HG02973 (cell line): ENCODE measurements at regions not wholly inside any gene's neighbourhood (a gene's known extent, or its start where the extent isn't known, plus 50 kb on each side); places are given as distances from the start of the nearest gene placed in this dataset.
"Not testable (repeated sequence)": the region's sequence is repeated elsewhere in the genome, so short reads cannot be mapped to it uniquely, and the experiment has no call there.

ENCODE experiments used
- ATAC-seq: cut with Tn5 transposase; IDR thresholded peaks from one replicate; pipeline ENCODE4 v1.9.1; 2021; ENCODE audit warnings: moderate library complexity; ENCODE audit not compliant: unreplicated experiment

DNA sequence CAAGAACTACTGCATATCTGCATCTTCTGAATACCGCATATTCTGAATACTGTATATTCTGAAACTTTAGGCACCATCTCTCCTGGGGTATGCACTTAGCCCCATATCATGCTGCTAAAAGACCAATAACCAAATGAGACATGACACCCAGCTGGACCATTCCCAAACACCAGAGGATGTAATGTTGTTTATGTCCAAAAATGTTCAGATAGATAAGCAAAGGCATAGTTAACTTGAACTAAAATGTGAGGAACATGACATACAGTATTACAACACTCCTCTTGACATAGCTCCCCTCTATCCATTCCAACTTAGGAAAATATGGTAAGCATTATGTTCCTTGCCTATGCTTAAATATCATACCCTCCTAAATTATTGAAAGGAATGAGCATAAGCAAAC, 127.3 kb downstream of the TENT5A start:
- ATAC-seq: no peak

DNA sequence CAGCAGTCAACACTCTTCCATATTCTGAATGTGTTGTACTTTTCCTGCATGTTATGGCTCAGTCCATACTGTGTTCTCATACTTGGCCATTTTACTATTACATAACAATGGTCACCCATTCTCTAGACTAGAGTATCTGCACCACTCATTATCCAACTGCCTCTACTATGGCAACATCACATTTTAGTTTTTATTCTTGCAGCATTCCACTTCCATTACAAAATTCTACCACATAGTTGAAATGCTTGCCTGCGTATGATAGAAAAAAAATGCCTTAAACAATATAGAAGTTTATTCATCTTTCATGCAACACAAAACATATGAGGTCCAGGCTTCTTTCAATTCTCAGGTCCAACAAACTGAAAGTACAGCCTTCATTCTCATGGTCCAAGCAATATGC, 128.0 kb downstream of the TENT5A start:
- ATAC-seq: no peak

DNA sequence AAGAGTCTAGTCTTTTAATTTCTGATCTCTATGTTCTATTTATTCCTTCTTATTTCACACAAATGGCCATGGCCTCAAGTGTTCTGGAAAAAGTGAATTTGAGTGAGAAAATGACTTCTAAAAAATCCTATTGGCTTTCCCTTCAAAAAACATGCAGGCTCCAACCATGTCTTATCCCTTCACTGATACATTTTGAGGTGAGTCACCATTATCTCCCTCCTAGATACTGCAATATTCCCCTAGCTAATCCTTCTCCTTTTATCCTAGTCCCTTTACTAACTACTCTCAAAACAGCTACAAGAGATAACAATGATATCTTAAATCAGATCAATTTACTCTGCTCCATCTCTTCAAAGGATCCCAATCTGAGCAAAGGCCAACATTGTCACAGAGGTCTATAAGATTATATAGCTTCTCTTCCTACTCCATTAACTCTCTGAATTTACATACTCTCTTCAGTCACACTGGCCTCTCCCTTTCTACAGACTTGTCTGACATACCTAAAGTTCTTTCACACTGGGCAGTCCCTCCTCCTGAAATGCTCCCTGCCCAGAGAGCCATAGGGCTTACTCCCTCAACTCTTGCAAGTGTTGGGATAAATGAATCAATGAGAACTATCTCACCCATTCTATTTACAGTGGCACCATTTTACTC, 129.2 kb downstream of the TENT5A start:
- ATAC-seq: no peak

DNA sequence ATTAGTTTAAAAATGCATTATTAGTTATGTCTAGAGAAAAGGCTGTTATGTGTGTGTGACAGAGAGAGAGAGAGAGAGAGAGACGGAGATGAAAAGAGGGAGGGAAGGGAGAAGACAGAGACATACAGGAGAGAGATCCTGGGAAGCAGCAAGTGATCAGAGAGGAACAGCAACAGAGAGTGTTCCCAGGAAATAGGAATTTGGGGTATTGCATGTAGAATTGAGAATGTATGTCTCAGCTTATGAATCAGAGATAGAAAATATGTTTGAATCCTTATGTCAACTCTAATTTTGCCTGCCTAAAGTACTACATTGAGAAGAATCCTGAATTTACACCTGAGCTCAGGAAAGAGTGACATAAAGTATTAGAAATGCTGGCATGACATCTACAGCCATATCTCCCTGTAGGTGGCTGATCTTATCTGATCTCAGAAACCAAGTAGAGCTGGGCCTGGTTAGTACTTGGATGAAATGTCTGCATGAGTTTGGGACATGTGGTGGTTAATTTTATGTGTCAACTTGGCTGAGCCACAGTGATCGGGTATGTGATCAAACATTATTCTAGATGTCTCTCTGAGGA, 130.6 kb downstream of the TENT5A start:
- ATAC-seq: no peak

DNA sequence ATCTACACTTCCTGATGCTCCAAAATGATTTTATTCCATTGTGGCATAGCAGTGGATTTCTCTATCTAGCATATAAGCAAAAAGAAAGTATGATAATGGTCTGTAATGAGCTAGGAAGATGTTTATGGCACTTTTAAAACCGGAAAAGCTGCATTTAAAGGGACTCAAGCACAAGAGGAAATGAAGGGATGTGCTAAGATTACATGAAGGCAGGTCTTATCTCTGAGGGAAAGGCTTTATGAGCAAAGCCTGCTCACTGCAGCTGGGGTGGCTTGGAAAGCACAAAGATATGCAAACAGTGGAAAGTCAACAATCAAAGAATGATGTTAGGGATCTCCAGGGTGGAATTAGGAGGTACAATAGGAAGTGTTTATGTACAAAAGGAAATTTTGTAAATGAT, 138.2 kb downstream of the TENT5A start:
- no peak for ATAC-seq

DNA sequence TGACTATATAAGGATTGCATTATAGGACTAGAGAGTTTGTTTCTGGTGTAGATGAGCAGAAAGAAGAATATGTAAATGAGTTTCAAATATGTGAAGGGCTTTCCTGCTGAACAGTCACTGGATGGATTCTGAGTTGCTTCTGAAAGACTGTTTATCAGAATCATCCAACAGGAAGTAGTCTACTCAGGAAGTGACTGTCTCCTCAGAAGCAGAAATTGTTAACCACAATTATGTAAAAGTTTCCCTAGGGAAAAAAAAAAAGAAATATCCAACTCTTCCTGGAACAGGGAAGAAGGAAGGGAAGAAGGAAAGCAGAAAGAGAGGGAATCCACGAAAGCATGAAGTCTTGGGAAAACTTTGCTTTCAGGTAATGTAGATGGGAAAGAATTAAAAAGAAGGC, 138.9 kb downstream of the TENT5A start:
- ATAC-seq: no peak

DNA sequence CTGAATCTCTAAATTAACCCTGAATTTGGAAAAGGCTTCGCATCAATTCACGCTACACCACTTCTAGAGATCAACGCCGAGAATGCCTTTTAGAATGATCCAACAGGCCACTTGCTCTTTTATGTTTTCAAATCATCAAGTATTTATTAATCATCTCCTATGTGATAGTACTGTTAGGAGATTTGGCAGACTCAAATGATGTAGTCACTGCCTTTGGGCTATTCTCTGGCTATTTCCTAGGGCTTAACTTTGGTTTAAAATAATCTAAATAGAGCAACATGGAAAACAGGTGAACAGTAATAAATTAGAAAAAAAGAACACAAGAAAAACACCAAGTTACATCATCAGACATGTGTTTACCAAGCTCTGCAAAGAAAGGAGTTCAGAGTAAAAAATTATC, 140.3 kb downstream of the TENT5A start:
- ATAC-seq: no peak

DNA sequence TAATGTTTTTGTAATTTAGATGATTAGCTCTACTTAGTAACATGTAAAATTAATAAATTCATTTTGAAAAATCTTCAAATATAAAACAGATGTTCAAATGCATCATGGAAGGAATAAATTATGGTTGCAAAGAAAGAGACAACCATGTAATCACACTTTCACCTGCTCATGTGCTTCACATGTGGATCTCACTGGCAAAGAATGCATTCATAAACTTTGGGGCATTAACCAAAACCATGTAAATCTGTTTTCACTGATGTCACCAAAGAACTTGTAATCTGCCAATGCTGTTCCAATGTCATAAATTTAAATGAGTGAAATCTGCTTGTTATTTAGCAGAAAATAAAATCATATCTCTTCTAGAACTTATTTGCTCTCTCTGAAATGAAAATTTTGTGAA, 142.7 kb downstream of the TENT5A start:
- ATAC-seq: no peak

DNA sequence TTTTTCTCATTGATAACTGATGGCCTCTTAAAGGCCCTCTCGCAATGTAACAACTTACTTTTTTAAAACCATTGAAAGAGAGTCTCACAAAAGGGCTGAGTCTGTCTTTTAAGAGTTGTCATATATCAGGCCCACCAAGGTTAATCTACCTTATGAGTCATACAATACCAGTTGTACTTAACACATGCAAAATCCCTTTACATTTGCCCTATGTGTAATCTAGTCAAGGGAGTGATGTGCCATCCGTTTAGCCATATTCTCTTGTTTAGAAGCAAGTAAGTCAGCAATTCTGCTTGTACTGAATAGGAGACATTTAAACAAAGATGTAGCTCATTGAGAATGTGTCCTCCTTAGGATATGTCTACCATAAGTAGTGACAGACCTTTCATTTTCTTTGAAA, 143.7 kb downstream of the TENT5A start:
- no peak for ATAC-seq

DNA sequence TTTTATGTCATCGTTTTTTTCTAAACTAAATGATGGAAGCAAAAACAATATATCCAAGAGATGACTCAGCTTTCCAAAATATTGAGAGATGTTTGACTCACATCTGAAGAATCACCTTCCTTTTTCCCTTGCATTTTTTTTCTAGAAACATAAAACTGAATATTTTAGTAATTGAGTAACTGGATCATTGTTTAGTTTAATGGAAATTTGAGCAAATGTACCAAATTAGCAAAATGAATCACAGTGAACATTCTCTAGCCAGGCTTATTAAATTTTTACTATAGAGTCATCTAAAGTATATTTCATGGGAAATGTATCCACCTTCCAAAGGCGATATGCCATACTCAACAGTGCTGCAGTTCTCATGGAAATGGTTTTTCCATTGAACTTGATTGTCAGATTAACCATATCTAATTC, 145.5 kb downstream of the TENT5A start:
- no peak for ATAC-seq

DNA sequence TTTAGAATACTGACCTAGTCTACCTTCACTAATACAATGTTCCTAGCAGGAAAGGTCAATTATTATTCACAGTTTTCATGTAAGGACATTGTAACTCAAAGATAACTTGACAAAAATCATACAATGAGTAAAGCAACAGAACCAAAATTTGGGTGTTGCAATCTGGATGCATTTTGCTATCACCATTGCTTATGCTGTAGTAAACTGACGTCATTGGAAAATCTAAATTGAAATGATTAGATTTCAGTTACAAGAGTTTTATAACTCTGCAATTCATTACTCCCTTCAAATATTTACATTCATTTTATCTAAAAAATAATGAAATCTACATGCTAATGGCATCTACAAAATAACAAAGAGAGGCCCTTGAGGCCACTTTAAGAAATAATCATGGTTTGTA, 147.0 kb downstream of the TENT5A start:
- no peak for ATAC-seq

DNA sequence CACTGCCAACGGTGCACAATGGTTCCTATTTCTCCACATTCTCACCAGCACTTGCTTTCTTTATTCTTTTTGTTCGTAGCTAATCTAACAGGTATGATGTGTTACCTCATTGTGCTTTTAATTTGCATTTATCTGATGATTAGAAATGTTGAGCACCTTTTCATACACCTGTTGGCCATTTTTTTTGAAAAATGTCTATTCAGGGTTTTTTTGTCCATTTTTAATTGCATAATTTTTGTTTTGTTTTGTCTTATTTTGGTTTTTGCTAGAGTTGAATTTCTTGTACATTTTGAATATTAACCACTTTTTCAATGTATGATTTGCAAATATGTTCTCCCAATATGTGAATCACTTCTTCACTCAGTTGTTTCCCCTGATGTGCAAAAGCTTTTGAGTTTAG, 150.6 kb downstream of the TENT5A start:
- no peak for ATAC-seq

DNA sequence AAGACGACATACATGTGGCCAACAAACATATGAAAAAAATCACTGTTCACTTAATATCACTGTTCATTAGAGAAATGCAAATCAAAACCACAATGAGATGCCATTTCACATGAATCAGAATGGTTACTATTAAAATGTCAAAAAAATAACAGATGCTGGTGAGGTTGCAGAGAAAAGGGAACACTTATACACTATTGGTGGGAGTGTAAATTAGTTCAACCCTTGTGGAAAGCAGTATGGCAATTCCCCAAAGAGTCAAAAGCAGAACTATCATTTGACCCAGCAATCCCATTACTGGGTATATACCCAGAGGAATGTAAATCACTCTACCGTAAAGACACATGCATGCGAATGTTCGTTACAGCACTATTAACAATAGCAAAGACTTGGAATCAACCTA, 152.0 kb downstream of the TENT5A start:
- ATAC-seq: not testable (repeated sequence)

DNA sequence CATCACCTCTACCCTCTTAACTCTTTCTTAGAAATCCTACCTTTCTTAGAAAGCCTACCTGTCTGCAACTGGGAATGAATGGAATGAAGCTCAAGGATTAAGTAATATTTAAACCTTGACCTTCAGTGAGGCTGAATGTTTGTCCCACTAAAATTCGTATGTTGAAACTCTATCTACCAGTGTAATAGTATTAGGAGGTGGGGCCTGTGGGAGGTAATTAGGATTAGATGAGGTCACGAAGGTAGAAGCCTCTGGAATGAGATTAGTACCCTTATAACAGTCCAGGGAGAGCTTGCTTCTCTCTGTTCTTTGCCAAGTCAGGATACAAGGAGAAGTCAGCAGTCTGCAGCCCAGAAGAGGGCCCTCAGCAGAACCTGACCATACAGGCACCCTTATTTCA, 158.0 kb downstream of the TENT5A start:
- no peak for ATAC-seq

DNA sequence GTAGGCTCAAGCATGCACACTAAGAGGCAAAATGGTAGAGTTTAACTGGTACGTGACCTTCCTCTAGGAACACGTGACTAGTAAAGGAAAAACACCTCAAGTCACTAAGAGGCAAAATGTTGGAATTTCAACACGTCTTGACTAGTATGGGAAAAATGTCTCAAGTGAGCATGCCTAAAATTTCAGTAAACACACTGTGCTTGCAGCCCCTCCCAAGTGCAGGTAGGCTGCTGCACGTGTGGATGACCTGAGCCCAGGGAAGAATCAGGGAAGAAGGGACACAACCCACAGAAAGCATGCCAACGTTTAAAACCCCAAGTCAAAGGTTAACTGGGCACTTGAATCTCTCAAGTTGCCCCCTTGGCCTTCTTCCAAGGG, 162.2 kb downstream of the TENT5A start:
- ATAC-seq: no peak

DNA sequence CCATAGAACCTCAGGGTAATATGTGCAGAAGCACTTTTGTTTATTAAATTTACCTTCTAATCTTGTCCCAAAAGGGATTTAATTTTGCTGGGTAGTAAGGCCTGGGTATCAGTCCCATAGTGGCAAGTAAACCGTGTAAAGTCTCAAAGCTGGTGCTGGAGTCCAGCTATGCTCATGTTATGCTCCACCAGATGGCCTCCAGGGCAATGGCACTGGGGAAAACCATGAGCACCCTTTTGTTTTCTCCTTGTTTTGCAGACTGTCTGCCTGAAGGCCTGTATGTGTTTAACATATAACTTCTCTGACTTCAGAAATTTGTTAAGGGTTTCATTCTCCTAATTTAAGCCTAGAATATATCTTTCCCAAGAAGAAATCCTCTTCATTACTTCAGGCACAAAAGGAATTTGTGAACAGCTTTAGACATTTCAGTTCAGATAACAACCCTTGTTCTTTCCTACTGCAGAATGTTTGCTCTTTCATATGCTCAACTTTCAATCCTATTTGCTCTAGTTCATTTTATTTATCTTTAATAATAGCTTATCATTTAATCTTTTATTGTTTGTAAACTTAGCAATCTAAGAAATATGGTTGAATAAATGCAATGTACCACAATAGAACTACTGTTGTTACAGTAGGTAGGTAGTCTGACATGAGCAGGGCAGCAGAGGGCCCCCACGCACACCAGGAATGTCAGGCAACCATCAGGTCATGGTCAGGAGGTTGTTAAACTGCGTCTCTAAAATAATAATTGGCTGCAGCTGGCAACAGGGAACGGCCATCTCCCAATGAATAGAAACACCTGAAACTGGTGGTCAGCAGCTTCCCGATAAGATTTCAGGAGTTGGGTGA, 162.8 kb downstream of the TENT5A start:
- no peak for ATAC-seq

DNA sequence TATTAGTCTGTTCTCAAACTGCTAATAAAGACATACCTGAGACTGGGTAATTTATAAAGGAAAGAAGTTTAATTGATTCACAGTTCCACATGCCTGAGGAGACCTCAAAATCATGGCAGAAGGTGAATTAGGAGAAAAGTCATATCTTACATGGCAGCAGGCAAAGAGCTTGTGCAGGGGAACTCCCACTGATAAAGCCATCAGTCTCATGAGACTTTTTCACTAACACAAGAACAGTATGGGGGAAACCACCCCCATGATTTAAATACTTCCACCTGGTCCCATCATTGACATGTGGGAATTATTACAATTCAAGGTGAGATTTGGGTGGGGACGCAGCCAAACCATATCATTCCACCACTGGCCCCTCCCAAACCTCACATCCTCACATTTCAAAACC, 166.8 kb downstream of the TENT5A start:
- ATAC-seq: not testable (repeated sequence)

DNA sequence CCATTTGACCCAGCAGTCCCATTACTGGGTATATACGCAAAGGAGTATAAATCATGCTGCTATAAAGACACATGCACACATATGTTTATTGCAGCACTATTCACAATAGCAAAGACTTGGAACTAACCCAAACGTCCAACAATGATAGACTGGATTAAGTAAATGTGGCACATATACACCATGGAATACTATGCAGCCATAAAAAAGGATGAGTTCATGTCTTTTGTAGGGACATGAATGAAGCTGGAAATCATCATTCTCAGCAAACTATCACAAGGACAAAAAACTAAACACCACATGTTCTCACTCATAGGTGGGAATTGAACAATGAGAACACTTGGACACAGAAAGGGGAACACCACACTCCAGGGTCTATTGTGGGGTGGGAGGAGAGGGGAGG, 168.3 kb downstream of the TENT5A start:
- not testable (repeated sequence) for ATAC-seq

DNA sequence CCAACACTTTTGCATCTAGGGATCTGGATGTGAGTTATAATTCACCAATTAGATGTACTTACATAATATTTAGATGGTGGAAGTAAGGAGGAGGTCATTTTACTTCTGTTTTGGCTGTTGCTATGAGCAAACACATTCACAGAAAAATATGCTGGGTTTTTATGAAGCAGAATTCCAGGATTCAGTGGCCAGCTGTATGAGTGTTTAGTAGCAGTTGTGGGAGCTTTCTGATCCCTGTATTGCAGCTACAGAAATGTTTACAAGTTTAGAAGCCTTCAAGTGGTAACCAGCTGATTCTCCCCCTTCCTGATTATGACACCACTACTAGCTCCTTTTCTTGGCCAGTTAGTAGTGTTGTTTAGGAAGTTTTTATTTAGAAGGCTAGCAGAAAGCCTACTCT, 177.0 kb downstream of the TENT5A start:
- ATAC-seq: no peak

DNA sequence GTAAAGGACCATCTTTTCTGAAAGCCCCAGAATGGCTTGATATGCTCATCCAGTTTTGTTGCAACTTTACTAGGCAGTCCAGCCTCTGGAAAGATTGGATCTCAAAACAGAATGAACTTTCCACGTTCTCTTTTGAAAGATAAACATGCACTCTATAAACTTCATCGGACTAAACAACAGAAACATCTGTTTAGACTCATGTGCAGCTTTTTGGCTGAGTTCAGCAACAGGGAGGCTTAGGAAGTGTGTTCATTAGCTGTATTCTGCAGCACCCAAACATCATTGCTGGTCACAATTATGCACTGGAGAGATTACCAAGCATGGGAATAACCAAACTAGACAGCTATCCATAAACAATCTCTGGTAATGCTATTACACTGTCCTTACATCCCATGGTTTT, 180.5 kb downstream of the TENT5A start:
- no peak for ATAC-seq

DNA sequence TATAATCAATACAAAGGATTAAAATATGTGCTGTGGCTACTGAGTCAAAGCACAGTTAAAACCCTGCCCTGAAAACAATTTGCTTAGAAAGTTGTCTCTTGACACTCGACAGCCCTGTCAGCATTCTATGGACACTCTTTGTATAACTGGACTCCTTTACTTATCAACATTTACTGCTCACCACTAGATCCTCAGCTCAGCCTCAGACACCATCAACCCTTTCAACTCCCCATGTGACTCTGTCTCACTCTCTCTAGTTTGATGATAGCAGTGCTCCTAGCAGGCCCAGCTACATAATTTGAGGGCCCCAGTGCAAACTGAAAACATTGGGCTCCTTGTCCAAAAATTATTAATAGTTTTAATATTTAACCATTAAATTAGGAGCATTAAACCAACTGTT, 181.8 kb downstream of the TENT5A start:
- ATAC-seq: no peak

DNA sequence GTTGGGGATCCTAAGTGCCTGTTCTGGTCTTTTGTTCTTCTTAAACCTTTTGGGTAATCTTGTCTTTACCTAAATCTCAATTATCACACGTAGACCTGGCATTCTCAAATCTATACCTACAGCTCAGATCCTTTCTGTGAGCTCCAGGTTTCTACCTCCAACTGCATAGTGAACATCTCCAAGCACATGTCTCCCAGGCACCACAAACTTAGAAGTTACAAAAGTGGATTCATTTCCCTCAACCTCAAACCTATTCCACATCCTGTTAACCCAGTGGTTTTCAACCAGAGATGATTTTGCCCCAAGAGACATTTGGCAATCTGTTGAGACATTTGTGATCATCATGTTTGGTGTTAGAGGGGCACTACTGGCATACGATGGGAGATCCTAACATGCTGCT, 183.5 kb downstream of the TENT5A start:
- no peak for ATAC-seq
